NCI-H2196 treated with DMSO at 0.1 percent for 48 hours (cell line): ENCODE measurements at regions not wholly inside any gene's neighbourhood (a gene's known extent, or its start where the extent isn't known, plus 50 kb on each side); places are given as distances from the start of the nearest gene placed in this dataset.
"Not testable (repeated sequence)": the region's sequence is repeated elsewhere in the genome, so short reads cannot be mapped to it uniquely, and the experiment has no call there.

Experiments
- DNase-seq: peaks from one replicate; lab custom pipeline; 2025; ENCODE audit not compliant: unreplicated experiment; lab: John Stamatoyannopoulos, UW

DNA sequence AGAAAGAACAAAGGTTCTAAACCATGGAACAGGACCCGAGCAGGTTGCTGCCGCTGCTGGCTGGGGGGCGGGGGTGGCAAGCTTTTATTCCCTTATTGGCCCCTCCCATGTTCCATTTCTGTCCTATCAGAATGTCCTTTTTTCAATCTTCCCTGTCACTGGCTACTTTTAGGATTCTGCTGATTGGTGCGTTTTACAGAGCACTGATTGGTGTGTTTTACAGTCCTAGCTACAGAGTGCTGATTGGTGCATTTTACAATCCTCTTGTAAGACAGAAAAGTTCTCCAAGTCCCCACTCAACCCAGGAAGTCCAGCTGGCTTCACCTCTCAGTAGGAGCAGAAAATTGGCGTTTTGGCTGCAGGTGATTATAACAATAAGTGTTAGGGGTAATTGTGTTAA is 180.9 kb downstream of the KLF13 start:
- DNase-seq: not testable (repeated sequence)

DNA sequence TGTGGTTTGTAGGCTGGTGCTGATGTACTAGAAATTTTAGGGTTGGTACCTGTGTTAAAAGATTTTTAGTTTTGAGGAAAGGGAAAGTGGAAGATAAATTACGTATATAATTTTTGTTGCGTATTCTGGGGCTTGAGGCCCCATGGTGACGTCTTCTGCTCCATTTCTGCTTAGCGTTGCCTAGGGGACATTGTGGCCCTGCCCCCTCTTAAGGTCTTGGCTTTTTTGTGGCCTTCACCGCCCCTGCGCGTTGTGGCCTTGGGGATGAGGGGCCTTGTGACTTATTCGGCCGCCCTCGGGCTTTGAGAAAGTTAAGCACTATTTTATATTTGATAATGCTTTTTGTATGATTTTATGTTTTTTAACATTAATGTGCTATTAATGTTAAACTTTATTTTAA is 182.0 kb downstream of the KLF13 start:
- DNase-seq: no peak

DNA sequence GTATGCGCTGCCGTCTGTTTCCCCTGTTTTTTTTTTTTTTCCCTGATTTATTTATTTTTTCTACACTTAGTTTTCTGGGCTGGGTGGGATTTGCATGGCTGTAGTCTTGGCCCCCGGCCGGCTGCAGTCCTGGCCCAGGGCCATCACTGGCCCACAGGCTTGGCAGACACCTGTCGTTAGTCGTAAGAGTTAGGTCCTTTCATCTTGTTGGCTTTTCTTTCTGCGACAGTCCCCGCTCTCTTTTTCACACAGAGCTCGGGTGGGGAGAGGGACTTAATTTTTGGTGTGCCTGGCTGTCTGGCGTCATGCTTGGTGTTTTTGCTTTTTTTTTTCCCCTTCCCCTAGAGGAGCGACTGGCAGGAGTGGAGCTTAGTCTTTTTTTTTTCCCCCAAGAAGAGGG is 183.4 kb downstream of the KLF13 start:
- DNase-seq: no peak

DNA sequence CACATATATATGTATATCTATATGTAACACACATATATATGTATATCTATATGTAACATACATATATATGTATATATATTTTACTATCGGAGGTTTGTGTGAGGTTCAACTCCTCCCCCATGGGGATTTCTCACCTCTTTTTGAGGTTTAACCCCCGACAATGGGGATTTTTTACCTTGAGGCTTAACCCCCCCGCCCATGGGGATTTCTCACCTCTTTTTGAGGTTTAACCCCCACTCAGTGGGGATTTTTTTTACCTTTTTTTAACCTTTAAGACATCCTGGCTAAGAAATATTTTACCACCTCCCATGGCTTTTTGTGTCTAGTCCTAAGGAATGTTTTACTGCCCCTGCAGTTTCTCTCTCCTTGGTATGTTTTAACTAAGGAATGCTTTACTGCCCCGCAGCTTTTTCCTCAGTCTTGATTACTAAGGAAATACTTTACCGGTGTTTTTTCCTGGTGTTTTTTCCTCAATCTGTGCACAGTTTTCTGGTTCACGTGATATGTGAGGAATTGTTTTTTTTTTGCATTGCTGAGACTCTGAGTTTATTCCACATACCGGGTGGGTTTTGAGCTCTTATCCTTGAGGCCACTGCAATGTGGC is 185.2 kb downstream of the KLF13 start:
- no peak for DNase-seq

DNA sequence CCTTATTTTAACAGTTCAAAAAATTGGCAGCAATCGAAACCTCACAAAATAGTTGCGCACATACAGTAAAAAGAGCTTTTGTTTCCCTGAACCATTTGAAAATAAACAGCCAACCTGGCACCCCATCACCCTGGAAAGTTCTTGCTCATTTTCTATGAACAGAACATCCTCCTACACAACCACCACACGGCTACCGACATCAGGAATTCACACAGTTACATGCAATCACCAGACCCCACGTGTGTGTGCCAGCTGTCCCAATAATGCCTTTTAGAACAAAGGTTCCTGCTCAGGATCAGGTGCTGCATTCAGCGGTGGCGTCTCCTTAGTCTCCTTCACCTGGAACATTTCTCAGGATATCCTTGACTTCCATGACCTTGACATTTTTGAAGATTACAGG is 186.5 kb downstream of the KLF13 start:
- no peak for DNase-seq

DNA sequence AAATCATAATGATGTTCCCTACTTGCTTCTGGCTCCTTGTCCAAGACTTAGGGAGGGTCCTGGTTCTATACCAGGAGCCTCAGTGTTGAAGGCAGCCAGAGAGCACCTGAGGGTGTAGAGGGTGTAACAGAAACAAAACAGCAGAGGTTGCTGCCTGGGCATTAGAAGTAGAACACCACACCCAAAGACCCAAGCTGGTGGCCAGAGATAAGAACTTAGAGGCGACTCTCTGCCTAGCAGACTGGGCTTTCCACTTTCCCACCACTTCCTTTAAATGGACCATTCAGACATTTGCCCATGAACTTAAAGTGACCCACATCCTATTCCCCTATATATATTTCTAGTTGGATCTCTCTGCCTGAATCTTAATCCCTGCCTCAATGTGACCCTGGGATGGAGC is 189.8 kb downstream of the KLF13 start:
- no peak for DNase-seq

DNA sequence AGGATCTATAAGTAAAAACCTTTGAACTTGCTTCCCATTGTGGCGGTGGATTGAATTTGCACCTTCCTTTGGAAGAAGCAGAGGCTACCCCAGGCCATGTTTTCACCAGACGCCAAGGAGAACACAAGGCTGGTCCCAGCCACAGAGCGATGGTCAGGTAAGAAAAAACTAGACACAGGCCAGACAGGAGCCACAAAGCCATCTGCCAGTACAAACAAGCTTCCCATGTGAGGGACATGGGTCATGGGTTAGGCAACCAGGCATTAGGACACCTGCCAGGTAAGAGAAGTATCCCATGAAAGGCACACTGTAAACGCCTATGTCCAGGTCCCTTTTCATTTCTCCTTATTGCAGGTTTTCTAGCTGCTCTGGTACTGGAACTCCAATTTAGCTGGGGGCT is 190.2 kb downstream of the KLF13 start:
- no peak for DNase-seq

DNA sequence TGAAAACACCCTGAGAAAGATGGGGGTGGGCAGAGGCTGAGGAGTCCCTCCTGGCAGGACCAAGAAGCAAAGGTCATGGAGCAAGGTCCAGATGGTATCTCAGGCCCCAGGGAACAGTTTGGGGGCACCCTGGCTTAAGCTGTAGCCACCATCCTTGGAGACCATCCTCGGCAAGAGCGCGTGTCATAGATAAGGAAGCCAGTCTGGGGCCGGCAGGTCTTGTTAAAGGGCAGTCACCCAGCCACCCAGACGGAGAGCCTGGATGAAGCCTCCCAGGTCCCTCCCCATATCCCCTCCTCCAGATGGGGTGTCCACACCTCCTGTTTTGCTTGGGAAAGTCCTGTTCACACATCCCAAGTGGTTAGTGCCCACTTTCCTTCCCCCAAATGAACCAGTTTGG is 191.1 kb downstream of the KLF13 start:
- no peak for DNase-seq

DNA sequence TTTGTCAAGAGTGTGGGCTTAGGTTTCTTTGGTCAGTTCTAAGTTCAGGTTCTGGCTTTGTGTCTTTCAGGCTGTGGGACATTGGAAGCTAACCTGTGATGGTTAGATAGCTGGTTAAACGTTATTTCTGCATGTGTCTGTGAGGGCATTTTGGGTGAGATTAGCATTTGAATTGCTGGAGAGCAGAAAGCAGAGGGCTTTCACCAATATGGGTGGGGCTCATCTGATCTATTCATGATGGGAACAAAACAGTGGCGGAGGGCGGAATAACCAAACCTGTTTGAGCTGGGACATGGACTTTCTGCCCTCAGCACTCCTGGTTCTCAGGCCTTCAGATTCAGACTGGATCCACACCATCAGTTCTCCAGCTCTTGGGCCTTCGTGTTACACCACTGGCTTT is 195.4 kb downstream of the KLF13 start:
- no peak for DNase-seq

DNA sequence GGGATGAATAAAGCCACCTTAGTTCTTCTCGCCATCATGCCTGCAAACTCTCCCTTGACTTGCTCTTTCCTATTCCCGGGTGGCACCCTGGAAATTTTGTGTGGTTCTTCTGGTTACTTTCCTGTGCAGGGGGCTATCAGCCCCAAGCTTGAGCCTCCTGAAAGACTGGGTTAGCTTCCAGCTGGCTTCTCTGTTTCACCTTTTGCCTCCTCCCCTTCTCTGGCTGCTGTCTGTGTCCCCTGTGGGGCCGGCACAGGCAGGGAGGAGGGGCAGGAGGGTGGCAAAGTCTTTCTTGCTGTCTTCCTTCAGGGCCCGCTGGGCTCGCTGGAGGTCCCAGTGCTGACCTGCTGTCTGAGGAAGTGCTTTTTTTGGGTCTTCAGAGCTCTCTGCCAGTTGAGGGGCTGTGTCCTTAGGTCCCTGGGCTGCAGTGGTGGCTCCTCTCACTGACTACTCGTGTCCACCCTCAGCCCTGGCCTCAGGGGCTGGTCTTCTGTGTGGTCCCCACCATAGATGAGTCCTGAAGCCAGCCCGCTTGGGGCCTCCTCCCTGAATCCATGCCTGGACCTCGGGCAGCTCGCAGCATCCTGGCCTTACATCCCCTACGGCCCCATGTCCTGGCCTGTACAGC is 196.5 kb downstream of the KLF13 start:
- no peak for DNase-seq

DNA sequence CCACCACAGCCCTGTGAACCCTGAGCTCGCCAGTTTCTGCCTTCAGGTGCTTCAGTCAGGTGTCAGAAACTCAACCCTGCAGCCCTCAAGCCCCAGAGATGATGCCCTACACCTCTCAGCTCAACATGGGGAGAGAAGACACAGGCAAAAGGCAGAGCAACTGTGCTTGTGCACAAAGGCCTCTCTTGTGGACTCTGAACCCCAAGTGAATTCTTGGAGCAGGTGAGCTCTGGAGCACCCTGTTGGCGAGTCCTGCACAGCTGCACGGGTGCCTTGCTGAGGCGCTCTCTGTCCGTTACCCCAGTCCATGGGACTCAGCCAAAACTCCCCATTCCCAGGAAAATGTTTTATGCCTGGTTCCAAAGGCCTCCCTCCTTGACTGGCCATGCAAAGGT is 197.0 kb downstream of the KLF13 start:
- DNase-seq: no peak

DNA sequence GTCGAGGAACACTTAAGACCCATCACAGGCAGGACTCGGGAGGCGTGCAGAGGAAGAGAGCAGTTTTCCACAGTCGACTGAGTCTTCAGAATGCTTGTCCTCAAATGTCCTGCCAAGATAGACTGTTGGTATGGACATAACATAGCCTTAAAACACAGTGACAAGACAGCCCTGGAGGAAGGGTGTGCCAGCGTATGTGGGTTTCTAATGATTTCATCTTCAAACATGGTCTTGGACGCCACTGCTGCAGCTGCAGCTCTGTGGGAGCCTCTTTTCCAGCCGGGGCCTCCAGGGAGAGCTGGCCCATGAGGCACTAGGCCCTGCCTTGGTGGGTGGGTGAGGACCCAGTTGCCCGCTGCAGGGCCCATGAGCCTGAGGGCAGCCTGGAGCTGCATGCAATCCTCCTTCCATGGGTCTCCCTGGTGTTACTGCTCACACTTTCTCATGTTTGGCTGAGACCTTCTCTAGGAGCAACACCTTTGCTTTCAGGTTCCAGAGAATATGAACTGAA is 198.6 kb downstream of the KLF13 start:
- no peak for DNase-seq

DNA sequence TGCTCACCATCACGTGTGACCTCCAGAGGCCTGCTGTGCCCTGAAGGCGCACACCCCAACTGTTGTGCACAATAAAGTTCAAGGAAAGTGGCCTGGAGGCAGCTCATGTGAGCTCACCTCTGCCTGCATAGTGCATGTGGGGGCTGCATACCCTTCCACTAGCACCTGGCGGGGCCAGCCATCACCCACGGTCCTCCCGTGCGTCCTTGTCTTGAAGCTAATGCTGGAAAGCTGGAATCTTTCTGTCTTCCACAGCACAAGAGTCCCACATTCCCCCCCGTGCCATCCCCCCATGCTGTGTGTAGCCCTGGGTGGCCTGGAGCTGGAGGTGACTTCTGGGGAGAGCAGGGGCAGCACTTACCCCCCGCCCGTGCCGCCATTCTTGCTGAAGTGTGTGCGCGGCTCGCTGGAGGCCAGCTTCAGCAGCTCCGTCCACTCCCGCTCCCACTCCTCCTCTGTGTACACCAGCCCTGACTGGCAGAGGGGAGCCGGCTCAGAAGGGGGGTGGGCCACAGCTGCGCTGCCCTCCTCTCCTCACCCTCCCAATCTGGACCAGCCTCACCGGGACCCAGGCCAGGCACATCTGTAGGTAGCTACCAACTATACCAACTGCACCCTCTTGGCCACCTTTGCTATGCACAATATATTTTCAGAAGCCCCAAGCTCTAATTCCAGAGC is 199.5 kb downstream of the KLF13 start:
- DNase-seq: no peak

DNA sequence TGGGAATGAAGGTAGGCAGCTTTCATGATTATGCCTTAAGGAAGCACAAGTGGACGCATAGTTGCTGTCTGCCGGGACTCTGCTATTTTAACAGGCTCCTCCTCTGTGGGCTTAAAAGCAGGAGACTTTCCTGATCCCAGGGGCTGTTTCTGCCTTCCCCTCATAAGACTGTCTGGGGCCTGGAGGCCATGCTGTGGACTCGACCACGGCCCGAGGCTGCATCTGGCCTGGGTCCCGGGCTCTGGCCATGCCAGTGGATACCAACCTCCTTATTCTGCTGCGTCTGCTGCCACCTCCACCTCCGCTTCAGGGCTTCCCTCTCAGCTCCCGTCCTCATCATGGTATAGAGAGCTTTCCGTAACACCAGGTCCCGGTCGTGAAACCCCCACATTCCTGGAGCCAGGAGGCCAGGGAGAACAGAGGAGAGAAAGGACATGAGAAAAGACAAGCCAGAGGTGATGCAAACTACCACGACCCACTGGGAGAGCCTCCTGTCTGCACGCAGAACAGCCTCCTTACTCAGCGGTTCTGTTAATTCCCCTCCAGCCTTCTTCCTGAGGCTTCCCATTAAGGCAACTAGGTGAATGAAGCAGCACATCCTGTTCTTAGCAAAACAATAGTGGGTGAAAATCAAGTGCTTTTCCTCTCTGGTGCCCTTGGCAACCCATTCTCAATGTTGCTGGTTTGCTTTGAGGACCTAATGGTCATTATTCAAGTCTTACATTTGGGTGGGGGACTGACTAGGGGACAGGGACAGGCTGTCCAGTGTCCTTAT is 200.5 kb downstream of the KLF13 start:
- no peak for DNase-seq

DNA sequence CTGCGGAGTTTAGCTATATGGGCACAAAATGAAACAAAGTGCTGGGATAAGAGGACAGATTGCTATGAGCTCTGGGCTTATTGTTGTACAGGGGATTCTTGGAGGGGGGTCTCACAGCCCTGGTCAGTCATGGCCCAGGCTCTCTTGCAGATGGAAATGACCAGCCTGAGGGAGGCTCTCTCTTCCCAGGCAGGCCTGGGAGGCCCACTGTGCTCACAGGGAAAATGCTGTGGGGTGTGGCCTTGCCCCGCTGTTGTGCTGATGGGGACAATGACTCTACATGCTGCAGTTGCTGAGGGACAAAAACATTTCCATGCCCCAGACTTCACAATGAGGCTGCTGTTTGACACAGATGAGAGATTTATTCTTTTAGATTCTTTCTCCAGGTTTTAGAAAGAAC is 202.2 kb downstream of the KLF13 start:
- no peak for DNase-seq

DNA sequence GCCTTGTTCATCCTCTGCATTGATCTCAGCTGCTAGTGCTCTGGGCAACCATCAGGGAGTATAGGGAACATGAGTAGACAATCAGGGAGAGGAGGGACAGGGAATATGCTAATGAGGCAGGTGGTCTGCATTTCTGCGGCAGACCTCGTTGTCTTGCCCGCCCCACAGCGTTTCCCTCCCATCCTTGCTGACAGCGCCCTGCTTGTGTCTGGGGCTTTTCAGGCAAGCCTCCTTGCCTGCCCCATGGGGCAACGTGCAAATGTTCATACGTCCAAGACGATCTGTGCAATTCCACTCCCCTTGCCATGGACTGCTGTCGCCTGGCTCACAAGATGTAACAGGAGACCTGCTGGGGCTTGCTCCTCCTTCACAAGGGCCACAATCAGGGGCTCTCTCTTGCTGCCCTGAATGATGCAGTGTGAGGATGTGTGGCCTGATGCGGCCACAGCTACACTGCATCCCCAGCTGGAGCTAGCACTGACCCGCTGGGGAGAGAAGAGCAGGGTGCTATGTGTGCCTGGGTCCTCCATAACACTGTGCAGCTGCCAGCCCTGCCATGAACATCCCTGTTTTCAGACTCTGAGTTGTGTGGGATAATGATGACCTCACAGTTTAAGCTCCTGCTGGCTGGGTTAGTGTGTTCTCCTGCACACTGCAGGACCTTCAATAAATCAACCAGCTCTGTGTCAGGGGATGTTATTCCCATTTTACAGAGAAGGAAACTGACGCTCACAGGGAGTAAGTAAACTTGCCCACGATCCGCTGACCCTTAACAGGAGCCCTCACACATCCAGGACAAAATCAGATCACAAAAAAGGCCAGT is 211.3 kb downstream of the KLF13 start:
- no peak for DNase-seq

DNA sequence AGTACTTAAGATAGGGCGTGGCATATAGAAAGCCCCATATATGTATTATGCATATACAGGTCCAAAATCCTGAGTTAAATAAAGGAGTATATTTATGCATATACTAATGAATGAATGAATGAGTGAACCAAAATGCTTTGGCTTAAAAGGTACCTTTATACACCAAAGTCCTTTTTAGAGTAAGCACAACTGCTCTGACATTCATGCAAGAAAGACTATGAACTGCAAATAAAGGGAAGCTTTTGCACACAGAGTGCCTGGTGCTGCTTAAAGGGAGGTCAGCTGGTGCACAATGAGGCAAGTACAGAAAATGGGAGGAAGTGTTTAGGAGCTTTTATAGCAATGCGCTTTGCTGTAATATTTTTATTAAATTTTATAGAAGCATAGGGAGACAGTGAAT is 214.0 kb downstream of the KLF13 start:
- DNase-seq: no peak

DNA sequence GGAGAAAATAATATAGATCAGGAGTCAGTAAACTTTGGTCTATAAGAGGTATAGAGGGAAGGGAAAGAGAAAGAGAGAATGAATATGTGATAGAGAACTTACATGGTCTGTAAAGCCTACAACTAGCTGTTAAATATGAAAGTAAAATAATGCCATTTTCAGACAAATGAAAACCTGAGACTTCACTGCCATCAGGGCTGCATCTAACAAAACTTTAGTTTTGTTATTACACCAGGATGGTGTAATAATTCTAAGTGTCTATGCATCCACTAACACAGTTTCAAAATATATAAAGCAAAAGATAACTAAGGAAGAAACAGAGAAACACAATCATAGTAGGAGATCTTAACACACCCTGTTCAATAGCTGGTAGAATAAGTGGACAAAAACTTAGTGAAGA is 217.7 kb downstream of the KLF13 start:
- no peak for DNase-seq

DNA sequence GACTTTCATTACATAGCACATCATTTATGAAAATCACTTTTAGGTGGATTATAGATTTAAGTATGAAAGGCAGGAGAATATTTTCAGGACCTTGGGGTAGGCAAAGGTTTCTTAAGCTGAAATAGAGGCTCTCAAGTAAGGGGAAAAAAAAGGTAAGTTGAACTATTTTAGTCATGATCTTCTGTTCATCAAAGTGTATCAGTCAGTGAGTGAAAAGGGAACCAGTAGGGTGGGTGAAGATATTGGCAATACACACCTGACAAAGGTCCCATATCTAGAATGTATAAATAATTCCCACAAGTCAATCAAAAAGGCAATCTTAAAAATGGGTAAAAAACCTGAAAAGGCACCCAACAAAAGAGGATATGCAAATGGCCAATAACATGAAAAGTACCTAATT is 218.6 kb downstream of the KLF13 start:
- DNase-seq: no peak

DNA sequence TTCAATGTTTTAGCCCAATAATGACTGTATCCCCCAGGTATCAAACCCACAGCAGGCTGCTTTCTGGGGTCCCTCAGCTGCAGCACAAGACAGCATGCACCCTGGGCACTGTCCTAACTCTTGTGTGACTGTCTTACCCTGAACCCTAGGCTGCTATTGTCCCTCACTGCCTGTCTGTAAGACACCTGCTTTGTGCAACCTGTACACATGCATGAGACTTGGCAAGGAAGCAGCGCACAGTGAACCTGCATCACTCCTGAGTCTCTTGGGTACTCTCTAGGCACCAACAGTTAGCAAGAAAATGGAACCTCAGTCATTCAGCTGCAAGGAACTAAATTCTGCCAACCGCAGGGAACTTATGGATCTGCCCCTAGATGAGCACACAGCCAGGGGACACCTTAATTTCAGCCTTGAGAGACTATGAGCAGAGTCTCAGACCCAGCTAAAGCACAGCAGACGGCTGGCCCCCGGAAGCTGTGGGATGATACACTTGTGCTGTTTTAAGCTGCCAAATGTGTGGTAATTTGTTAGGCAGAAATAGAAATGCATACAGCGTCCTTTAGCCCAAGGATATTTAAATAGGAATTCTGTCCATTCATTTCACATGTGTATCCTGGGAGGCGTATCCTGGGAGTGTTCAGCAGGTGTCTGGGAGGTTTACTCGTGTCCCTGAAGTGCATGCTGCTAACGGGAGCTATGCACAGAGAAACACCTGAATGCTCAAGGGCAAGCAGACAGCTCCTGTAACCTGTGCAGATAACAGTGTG is 223.8 kb downstream of the KLF13 start:
- DNase-seq: no peak
